ENCODE measurements at regions not wholly inside any gene's neighbourhood (a gene's known extent, or its start where the extent isn't known, plus 50 kb on each side); places are given as distances from the start of the nearest gene placed in this dataset.
A peak's percentile ranks its signal among the peaks of the same experiment; 100 is the strongest.

GRCh38 chr4:134078230-134078914 lies 123.2 kb downstream of the PABPC4L start:
- no peak overlapping the region for H2AK5ac ChIP-seq (ENCODE audit: low read depth, low read length)
- H2BK15ac ChIP-seq (ENCODE audit: low read length), result no peak overlapping the region
- no peak overlapping the region for H3K9ac ChIP-seq (ENCODE audit: low read depth, low read length, poor library complexity)
- H3K14ac ChIP-seq (ENCODE audit: low read length), result no peak overlapping the region
- WGBS, 2 donors (ENCODE audit: extremely low coverage in 2 of 2, insufficient read length in 2 of 2, insufficient replicate concordance in 1 of 2), result no CpG with 5 or more reads among the region's 11 CpGs
- no peak overlapping the region for H3K27ac ChIP-seq (replicated peaks; ENCODE audit: low read length)
- H2BK5ac ChIP-seq (ENCODE audit: low read length), result no peak overlapping the region
- no peak overlapping the region for H3K4me3 ChIP-seq (ENCODE audit: low read length in 2 of 2)
- H3K18ac ChIP-seq (ENCODE audit: low read length), result no peak overlapping the region
- no peak overlapping the region for H3K23ac ChIP-seq (ENCODE audit: low read depth, low read length, poor library complexity)
- no peaks in the 10 kb centered on the region for H3K9me3 ChIP-seq (replicated peaks in 1 of 2; ENCODE audit: control insufficient read depth in 2 of 2, insufficient read depth in 1 of 2, low read depth in 1 of 2, low read length in 2 of 2)
- H3K79me1 ChIP-seq (ENCODE audit: low read depth, low read length), result no peaks in the 10 kb centered on the region
- no peak overlapping the region for H2AFZ ChIP-seq (ENCODE audit: low read length)
- H3K27me3 ChIP-seq (ENCODE audit: control insufficient read depth in 3 of 3, insufficient read depth in 3 of 3, low read depth in 1 of 3, low read length in 3 of 3), result no peaks in the 10 kb centered on the region
- no peak overlapping the region for H4K91ac ChIP-seq (ENCODE audit: low read depth, low read length, poor library complexity)
- no peak overlapping the region for H3K4ac ChIP-seq (ENCODE audit: low read length)
- no peak overlapping the region for H2BK12ac ChIP-seq (ENCODE audit: low read length)
- no peak overlapping the region for H4K8ac ChIP-seq (ENCODE audit: low read depth, low read length)
- H3K4me1 ChIP-seq (ENCODE audit: control insufficient read depth in 2 of 2, insufficient read depth in 1 of 2, low read depth in 1 of 2, low read length in 2 of 2), result peaks cover 0 to 2% of the 10 kb centered on the region in 2 donors
- H2BK120ac ChIP-seq (ENCODE audit: low read depth, low read length), result no peak overlapping the region
- DNase-seq (ENCODE audit: low spot score), result no peak
- H3K4me2 ChIP-seq (ENCODE audit: insufficient read depth, low read length, poor library complexity, severe bottlenecking), result no peak overlapping the region
- no peaks in the 10 kb centered on the region for H3K36me3 ChIP-seq (replicated peaks in 1 of 2; ENCODE audit: control insufficient read depth in 2 of 2, insufficient read depth in 2 of 2, low read length in 2 of 2)

DNA sequence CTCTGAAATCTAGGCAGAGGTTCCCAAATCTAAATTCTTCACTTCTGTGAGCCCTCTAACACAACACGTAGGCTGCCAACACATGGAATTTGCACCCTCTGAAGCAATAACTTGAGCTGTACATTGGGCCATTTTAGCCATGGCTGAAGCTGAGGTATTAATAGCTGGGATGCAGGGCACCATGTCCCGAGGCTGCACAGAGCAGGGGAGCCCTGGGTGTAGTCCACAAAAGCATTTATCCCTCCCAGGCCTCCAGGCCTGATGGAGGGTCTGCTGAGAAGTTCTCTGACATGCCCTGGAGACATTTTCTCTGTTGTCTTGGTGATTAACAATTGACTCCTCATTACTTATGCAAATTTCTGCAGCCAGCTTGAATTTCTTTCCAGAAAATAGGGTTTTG lies 127.9 kb downstream of the PABPC4L start:
- WGBS, 2 donors (ENCODE audit: extremely low coverage in 2 of 2, insufficient read length in 2 of 2, insufficient replicate concordance in 1 of 2), result no CpG with 5 or more reads among the region's 2 CpGs

GRCh38 chr4:134072137-134072536 lies 129.5 kb downstream of the PABPC4L start:
- Histone ChIP-seq H3K27me3 (ENCODE audit: control insufficient read depth in 3 of 3, insufficient read depth in 3 of 3, low read depth in 1 of 3, low read length in 3 of 3) (no peaks in the 10 kb centered on the region), H3K4me1 (ENCODE audit: control insufficient read depth in 2 of 2, insufficient read depth in 1 of 2, low read depth in 1 of 2, low read length in 2 of 2) (peaks cover 0 to 2% of the 10 kb centered on the region in 2 donors), H3K4ac (ENCODE audit: low read length) (no peak overlapping the region), H2BK120ac (ENCODE audit: low read depth, low read length) (no peak overlapping the region), H3K18ac (ENCODE audit: low read length) (no peak overlapping the region), H3K9ac (ENCODE audit: low read depth, low read length, poor library complexity) (no peak overlapping the region), H3K36me3 (replicated peaks in 1 of 2; ENCODE audit: control insufficient read depth in 2 of 2, insufficient read depth in 2 of 2, low read length in 2 of 2) (no peaks in the 10 kb centered on the region), H4K8ac (ENCODE audit: low read depth, low read length) (no peak overlapping the region), H2BK12ac (ENCODE audit: low read length) (no peak overlapping the region), H3K4me2 (ENCODE audit: insufficient read depth, low read length, poor library complexity, severe bottlenecking) (no peak overlapping the region), H3K79me1 (ENCODE audit: low read depth, low read length) (no peaks in the 10 kb centered on the region), H4K91ac (ENCODE audit: low read depth, low read length, poor library complexity) (no peak overlapping the region), H2BK15ac (ENCODE audit: low read length) (no peak overlapping the region), H2BK5ac (ENCODE audit: low read length) (no peak overlapping the region), H3K23ac (ENCODE audit: low read depth, low read length, poor library complexity) (no peak overlapping the region), H3K14ac (ENCODE audit: low read length) (no peak overlapping the region), H3K9me3 (replicated peaks in 1 of 2; ENCODE audit: control insufficient read depth in 2 of 2, insufficient read depth in 1 of 2, low read depth in 1 of 2, low read length in 2 of 2) (peaks cover 0 to 3% of the 10 kb centered on the region in 2 donors), H3K4me3 (ENCODE audit: low read length in 2 of 2) (no peak overlapping the region), H2AFZ (ENCODE audit: low read length) (no peak overlapping the region), H2AK5ac (ENCODE audit: low read depth, low read length) (no peak overlapping the region), H3K27ac (replicated peaks; ENCODE audit: low read length) (no peak overlapping the region)
- DNase-seq (ENCODE audit: low spot score), result no peak

More for the DNA sequence above, 127.9 kb downstream of the PABPC4L start:
- Histone ChIP-seq H3K14ac (ENCODE audit: low read length) (no peak overlapping the region), H3K79me1 (ENCODE audit: low read depth, low read length) (no peaks in the 10 kb centered on the region), H3K4me1 (ENCODE audit: control insufficient read depth in 2 of 2, insufficient read depth in 1 of 2, low read depth in 1 of 2, low read length in 2 of 2) (peaks cover 0 to 2% of the 10 kb centered on the region in 2 donors), H4K8ac (ENCODE audit: low read depth, low read length) (no peak overlapping the region), H2BK5ac (ENCODE audit: low read length) (no peak overlapping the region), H2AK5ac (ENCODE audit: low read depth, low read length) (no peak overlapping the region), H2AFZ (ENCODE audit: low read length) (peak overlapping the region; percentile 35), H3K27ac (replicated peaks; ENCODE audit: low read length) (no peak overlapping the region), H4K91ac (ENCODE audit: low read depth, low read length, poor library complexity) (no peak overlapping the region), H3K23ac (ENCODE audit: low read depth, low read length, poor library complexity) (no peak overlapping the region), H3K36me3 (replicated peaks in 1 of 2; ENCODE audit: control insufficient read depth in 2 of 2, insufficient read depth in 2 of 2, low read length in 2 of 2) (no peaks in the 10 kb centered on the region), H2BK120ac (ENCODE audit: low read depth, low read length) (no peak overlapping the region), H2BK15ac (ENCODE audit: low read length) (no peak overlapping the region), H3K27me3 (ENCODE audit: control insufficient read depth in 3 of 3, insufficient read depth in 3 of 3, low read depth in 1 of 3, low read length in 3 of 3) (no peaks in the 10 kb centered on the region), H3K9ac (ENCODE audit: low read depth, low read length, poor library complexity) (no peak overlapping the region), H3K4ac (ENCODE audit: low read length) (no peak overlapping the region), H3K4me3 (ENCODE audit: low read length in 2 of 2) (no peak overlapping the region), H2BK12ac (ENCODE audit: low read length) (no peak overlapping the region), H3K18ac (ENCODE audit: low read length) (no peak overlapping the region), H3K9me3 (replicated peaks in 1 of 2; ENCODE audit: control insufficient read depth in 2 of 2, insufficient read depth in 1 of 2, low read depth in 1 of 2, low read length in 2 of 2) (peaks cover 0 to 3% of the 10 kb centered on the region in 2 donors), H3K4me2 (ENCODE audit: insufficient read depth, low read length, poor library complexity, severe bottlenecking) (no peak overlapping the region)
- no peak for DNase-seq (ENCODE audit: low spot score)

GRCh38 chr4:134070174-134070573 lies 131.4 kb downstream of the PABPC4L start:
- Histone ChIP-seq H3K23ac (ENCODE audit: low read depth, low read length, poor library complexity) (peak overlapping the region; percentile 37), H2BK12ac (ENCODE audit: low read length) (peak overlapping the region; percentile 34), H2AFZ (ENCODE audit: low read length) (no peak overlapping the region), H3K4me1 (ENCODE audit: control insufficient read depth in 2 of 2, insufficient read depth in 1 of 2, low read depth in 1 of 2, low read length in 2 of 2) (peaks cover 0 to 2% of the 10 kb centered on the region in 2 donors), H3K4ac (ENCODE audit: low read length) (no peak overlapping the region), H2BK5ac (ENCODE audit: low read length) (no peak overlapping the region), H3K36me3 (replicated peaks in 1 of 2; ENCODE audit: control insufficient read depth in 2 of 2, insufficient read depth in 2 of 2, low read length in 2 of 2) (no peaks in the 10 kb centered on the region), H3K9ac (ENCODE audit: low read depth, low read length, poor library complexity) (no peak overlapping the region), H3K79me1 (ENCODE audit: low read depth, low read length) (no peaks in the 10 kb centered on the region), H3K18ac (ENCODE audit: low read length) (peak overlapping the region; percentile 19), H3K27ac (replicated peaks; ENCODE audit: low read length) (no peak overlapping the region), H4K91ac (ENCODE audit: low read depth, low read length, poor library complexity) (no peak overlapping the region), H3K4me3 (ENCODE audit: low read length in 2 of 2) (no peak overlapping the region), H4K8ac (ENCODE audit: low read depth, low read length) (no peak overlapping the region), H2AK5ac (ENCODE audit: low read depth, low read length) (no peak overlapping the region), H2BK15ac (ENCODE audit: low read length) (no peak overlapping the region), H3K9me3 (replicated peaks in 1 of 2; ENCODE audit: control insufficient read depth in 2 of 2, insufficient read depth in 1 of 2, low read depth in 1 of 2, low read length in 2 of 2) (peaks cover 0 to 3% of the 10 kb centered on the region in 2 donors), H3K4me2 (ENCODE audit: insufficient read depth, low read length, poor library complexity, severe bottlenecking) (no peak overlapping the region), H3K27me3 (ENCODE audit: control insufficient read depth in 3 of 3, insufficient read depth in 3 of 3, low read depth in 1 of 3, low read length in 3 of 3) (no peaks in the 10 kb centered on the region), H3K14ac (ENCODE audit: low read length) (peak overlapping the region; percentile 86), H2BK120ac (ENCODE audit: low read depth, low read length) (no peak overlapping the region)
- no peak for DNase-seq (ENCODE audit: low spot score)
- WGBS, 2 donors (ENCODE audit: extremely low coverage in 2 of 2, insufficient read length in 2 of 2, insufficient replicate concordance in 1 of 2), result no CpG with 5 or more reads among the region's 6 CpGs
